GM18508 (cell line): ENCODE measurements at regions not wholly inside any gene's neighbourhood (a gene's known extent, or its start where the extent isn't known, plus 50 kb on each side); places are given as distances from the start of the nearest gene placed in this dataset.

Experiments used
- ATAC-seq: cut with Tn5 transposase; IDR thresholded peaks from one replicate; pipeline ENCODE4 v1.9.1; 2021; ENCODE audit warnings: moderate number of reproducible peaks; ENCODE audit not compliant: insufficient read depth, unreplicated experiment

DNA sequence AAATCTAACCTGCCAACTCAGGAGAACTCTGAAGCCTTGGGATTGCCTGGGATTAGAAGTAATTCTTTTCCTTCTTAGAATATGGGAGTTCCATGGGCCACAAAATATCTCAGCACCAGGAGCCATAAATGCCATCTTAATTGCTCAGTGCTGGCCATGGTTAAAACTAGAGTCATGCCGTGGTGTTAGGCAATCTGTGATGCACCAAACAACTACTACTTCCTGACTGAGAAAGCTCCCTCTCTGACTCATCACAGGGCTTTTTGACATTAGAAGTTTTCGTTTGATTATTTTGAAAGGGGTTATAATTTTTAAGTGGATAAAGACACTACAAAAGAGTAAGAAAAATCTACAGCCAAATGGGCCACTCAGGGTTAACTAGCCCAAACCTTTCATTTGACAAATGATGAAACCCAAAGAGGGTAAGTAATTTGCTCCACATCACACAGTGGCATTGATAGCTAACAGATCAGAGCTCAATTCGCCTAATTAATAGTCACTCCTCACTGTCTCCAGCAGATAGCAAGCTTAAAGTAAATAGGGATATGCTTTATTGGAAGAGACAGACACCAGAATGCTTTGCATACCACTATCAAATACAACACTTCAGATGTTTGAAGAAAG, 377.3 kb downstream of the EMP1 start:
- ATAC-seq, result no peak

DNA sequence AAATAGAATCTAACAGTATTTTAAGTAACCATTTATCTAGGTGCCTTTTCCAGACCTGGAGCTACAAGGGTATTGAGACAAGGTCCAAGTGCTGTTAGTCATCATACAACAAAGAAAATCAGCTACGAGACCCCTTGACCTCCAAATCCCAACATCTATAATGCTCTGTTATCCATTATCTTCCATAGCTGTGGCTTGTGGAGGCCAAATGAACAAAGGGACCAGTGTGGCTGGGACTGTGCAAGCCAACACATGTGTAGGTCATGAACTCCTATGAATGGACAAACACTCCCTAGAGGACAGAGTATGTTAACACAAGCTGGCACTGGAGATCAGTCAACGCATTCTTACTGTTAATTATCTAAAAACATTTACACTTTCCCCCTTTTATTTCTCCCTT, 374.5 kb downstream of the EMP1 start:
- no peak for ATAC-seq

DNA sequence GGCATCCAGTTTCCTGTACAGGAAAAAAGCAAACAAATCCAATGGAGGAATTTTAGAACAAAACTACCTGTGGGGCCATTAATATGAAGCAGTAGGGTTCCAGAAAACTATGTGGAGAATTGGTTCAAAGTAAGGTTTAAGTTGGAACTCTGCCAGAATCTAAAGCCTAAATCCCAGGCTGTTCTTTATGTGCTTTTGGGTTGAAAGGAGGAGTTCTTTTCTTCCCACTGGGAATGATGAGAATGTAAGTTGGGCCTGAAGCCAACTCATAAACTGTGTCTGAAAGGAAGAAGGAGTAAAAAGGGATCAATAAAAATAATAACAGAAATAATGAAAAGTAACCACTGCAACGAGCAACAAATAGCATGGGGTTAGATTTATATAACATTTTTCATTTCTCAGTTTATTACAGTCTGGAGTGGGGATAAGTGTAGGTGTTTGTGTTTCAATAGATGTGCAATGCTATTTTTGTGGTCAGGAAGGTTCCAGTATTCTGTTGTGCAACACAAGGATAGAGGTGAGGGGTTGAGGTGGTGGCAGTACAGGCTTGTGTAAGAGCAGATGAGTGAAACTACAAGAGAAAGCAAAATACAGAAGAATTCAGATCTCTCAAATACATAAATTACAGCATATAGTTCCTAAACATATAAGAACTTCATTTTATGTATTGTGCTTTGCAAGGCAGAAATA, 373.6 kb downstream of the EMP1 start:
- ATAC-seq, result no peak

DNA sequence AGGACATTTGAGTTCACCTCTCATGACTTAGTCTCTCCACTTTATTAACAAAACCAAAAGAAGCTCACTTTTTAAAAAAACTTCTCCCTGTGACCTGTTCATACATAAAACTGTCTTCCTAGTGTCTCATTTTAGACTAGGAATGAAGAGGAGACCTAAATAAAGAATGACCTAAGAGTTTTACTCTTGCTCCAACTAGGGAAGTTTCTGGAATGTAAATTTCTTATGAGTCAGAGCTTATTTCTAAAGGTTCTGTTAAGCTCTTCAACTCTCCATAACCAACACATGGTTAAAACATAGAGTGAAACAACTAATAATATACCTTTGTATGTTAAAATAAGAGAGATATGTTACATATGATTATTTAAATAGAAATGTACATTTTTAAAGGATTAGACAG, 369.8 kb downstream of the EMP1 start:
- no peak for ATAC-seq

DNA sequence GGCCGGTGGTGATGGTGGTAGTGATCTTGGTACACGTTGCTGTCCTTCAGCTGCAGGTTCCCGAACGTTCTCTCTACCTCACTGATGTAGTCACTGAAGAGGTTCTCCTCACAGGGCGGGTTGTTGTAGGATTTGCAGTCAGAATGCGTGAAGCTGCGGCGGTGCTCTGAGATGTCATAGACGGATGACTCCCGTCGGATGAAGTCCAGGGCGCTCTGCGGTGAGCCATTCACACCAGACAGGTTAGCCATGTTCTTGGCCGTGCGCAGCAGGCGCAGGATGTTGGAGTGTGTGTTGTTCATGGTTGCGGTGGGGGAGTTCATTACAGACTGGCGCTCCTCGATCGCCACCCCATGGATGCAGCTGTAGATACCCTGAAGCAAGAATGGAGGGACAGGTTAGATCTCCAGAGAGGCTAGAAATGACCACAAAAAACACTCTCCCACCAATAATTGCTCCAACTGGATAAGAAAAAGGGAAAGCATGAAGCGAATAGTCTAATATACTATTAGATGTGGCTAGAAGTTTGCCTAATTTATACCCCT, 367.8 kb downstream of the EMP1 start:
- ATAC-seq, result no peak

DNA sequence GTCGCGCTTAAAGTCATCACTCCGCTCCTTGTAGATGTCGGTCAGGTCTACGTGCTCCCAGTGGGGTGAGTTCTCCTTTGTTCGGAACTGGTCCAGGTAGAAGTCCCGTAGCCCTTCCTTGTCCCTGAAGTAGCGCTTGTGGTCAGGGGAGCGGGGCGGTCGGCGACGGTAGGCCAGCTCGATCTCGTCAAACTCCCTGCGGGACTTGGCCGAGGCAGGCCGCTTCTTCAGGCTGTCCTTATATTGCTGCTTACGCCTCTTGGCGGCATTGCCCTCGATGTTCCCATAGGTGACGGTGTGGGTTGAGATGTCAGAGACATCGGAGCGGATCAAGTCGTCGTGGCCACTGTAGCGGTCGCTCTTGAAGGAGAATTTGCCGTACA, 367.2 kb downstream of the EMP1 start:
- no peak for ATAC-seq

DNA sequence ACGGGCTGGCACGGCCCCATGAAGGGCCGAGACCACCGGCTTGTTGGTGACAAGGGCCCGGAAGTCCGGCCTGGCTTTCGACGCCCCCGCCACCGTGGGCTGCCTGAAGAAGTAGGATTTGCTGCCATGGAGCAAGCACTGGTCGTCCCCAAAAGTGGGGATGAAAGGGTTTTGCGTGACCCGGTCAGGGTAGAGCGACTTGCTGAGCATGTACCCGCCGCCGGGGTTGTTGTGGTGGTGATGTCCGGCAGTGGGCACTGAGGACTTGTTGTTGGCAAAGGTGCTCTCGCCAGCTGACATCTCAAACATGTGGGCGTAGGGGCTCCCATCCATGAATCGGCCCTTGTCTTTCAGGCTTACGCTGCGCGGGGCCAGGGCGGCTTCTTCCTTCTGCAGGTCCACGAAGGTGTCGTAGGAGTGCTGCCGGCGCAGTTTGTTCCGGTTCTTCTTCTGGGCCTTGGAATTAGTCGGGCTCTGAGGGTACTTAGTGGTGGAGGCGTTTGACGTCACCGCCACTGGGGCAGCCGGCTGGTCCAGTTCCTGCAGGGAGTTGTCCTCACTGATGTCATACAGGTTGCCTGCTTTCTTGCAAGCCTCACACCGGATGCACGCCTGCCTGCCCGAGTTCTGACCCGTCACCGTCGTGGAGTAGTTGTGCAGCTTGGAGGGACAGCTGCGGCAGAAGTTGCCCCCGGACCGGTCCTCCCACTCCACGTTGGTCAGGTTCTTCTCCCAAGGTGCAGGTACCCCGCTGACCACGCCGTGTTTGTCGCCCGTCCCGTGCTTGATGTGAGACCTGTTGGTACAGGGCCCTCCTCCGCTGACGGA, 366.6 kb downstream of the EMP1 start:
- no peak for ATAC-seq

DNA sequence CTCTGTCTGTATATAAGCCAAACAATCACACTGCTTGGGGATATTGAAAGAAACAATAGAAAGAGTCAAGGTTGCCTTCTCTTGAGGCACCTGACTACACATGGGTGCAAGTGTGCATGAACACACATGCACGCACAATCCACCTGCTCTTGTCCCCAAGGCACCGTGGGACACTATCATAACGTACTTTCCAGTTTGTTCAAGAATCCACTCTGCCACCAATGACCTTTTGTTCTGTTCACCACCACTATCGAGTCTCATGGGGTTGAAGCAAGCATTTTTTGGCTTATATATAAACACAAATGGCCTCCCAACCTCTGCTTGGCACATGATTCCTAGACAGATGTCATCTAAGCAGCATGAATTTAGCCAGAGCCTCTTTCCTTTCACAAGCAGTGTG, 365.4 kb downstream of the EMP1 start:
- no peak for ATAC-seq

DNA sequence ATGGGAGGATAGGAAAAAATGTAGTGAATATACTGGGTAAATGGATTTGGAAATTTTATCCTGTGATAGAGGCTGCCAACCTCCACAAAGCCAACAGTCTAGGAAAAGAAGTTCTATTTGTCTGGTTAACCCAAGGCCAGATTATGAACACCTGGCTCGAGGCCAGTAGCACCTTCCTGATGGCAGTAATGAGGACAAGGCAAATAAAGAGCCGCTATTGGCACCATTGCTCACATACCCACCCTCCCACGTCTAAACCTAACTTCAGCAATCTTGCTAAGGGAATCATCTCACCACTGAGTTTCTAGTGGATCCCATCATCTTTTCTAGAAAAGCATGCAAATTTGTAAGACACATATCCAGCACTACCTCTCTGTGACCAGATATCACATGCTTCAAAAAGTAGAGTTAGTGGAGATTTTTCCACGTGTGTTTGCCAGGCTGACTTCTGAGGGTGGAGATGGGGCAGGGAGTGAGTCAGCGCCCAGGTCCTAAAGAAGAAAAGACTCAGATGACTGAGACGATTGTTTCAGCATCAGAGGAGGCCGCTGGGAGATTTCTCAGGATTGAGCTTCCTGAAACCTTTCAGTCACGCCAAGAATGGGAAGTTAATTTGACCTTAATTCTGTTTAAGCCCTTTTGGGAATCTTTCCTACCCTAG, 362.9 kb downstream of the EMP1 start:
- ATAC-seq, result no peak

DNA sequence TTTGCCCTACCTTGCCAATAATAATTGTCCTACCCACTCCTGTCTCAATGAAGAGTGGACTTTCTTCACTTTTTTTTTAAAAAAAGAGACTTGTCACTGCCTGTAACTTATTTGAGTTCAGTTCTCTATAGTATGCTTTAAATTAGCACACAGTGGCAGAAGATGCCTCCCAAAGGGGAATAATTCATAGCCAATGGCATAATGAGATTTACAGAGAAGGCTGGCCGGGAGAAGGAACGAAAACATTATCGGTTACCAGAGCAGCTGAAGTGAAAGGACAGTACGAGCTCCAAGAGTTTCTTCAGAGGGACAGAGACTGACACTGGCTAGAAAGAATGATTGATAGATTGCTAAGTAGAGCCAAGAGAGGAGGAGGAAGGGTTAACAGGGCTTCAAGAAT, 356.3 kb downstream of the EMP1 start:
- no peak for ATAC-seq

DNA sequence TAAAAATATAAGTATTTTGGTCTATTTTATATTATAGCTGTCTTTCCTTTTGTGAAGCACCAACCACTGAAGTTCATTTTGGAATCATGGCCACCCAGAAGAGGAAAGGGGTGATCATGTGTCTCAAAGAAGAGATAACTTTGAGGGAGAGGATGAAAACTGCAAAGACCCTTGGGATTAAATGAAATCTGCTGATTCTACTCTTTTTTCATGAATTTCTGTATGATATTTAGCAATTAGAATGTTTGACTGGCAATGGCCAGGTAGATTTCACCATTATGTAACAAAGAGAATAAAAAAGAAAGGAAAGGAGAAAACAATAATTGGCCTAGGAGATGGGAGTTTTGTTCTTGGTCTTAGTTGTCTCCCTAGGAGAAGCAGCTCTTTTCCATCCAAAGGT, 350.8 kb downstream of the EMP1 start:
- no peak for ATAC-seq

DNA sequence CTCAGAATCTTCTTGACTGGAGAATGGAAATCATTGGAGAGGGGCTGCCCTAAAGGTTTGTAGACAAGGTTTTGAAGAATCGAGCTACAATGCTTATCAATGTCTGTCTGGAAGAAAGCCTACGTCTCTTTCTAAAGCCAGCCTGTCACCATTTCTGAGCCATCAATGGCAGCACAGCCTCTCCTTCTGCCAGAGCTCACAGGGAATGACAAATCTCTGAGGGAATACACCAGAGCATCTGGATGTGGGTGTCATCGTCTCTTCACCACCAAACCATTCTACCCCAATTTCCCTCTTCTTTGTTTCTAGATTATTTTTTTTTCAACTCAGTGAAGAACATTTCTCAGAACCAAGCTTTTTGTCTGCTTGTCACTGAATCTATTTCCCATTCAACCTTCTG, 349.7 kb downstream of the EMP1 start:
- ATAC-seq, result no peak

DNA sequence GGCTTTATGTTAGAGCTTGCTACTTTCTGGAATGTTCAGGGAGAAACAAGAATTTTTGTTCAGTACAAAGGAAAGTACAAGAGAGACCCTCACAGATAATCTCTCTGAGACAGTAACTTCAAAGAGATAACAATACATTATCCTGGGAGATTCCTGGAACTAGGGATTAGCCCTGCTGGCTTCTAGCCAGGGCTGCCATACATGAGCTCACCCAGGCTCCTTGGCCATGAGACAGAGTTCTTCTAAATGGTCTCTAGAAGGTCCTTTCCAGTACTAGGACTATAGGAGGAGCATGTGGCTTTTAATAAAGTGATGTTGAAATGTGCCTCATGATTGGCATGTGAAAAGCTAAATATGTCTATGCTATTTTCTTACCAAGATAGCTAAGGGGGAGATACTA, 342.5 kb downstream of the EMP1 start:
- no peak for ATAC-seq

DNA sequence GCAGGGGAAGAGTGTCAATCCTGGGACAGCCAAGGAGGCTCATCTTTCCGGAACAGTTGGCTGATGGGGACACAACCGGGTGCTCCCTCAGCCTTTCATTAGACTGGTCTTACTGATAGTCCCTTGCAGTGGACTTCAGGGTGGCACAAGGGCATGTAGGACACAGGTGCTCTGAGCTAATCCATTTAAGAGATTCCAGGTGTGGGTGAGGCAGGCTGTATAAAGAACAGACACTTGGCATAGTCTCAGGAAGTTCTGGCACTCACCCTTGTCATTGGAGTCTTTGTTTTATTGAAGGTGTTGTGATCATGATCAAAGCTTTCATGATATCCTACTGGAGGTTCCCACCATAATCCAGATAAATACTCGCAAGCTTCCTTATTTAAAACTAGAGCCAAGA, 341.6 kb downstream of the EMP1 start:
- no peak for ATAC-seq

DNA sequence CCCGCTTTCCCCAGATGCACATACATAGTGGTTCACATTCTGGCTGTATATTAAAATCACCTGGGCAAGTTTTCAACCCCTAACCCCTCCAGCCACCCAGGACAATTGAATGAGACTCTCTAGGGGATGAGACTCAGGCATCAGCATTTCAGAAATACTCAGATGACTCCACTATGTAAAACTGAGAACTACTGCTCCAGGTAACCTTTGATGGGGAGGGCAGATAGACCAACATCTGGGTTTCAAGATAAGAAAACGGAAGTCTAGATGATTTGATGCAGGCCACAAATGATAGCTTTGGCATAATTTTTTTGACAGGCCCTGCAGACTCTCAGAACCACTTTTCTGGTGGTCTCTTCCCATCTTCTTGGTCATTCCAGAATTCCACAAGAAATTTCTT, 341.1 kb downstream of the EMP1 start:
- no peak for ATAC-seq

DNA sequence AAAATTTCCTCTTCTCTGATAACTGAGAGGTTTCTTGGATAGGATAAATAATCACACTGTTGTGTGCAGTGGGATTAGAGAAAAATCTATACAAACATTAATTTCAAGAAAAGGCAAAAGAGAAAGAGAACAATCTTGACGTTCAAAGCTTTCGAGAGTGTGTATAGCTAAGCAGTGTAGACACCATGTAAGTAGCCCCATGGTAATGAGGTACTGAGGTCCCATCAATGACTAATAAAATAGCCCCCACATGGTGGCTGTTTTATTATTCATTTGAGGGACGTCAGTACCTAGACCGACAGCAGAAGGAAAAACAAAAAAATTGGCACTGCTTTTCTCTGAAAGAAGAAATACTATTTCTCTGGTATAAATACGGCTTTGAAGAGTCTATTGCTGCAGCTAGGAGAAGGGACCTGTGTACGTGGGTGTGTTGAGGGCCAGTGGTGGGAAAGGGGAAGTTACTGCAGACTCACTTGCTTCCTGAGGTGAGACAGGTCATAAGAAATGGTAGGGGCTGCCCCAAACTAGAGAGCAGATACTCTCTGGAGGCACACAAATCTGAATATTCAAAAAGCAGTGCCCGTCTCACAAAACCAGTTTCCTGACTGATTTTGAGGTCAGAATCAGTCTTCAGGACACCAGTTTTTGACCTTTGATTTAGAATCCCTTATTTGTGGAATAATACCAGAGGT, 339.8 kb downstream of the EMP1 start:
- ATAC-seq, result peak; percentile 95

DNA sequence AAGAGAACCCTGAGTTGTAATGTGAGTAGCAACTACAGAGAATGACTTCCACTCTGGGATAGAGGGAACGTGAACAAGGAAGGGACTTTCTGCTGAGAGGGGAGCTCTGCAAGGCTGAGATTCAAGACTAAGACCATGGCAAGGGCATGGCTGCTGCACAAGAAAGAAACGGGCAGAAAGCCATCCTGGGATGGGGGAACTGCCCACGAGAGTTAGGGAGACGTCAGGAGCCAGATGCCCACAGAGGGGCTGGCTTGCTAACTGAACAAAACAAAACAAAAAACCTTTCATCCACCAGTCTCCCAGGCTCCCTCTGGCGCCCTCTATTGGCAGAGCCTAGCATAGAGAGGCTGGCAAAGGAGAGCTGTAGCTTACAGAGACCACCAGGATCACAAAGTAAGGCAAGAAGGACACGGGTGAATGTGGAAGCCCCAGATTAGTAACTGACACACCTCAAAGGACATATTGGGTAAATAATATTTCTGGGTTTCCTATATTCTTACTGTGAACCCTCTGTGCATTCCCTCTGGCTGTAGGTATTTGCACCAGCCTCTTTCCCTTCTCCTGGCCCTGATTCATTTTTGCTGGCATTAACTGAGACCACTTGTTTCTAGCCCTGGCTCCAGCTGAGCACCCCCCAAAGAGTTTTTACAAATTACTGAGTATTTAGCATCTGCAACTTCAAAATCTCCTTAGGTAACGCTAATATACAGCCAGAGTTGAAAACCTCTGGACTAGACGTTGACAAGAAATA, 338.3 kb downstream of the EMP1 start:
- no peak for ATAC-seq

DNA sequence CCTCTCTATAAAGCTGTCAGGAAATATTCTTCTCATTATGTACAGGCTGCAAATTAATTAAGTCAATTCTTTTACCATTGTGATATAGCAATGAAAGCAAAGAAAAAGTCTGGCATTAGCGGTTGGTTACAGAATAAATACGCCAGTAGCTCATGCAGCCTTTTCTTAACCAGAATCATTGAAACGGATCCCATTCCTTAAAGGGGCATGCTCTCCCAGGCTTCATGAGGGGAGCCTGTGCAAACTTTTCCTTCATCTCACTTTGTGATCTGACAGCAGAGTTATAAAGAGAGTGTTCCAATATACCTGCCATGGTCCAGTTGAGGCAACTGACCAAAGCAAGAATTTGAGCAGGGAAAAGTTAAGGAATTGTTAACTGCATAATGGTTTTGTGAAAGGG, 337.7 kb downstream of the EMP1 start:
- ATAC-seq, result no peak

DNA sequence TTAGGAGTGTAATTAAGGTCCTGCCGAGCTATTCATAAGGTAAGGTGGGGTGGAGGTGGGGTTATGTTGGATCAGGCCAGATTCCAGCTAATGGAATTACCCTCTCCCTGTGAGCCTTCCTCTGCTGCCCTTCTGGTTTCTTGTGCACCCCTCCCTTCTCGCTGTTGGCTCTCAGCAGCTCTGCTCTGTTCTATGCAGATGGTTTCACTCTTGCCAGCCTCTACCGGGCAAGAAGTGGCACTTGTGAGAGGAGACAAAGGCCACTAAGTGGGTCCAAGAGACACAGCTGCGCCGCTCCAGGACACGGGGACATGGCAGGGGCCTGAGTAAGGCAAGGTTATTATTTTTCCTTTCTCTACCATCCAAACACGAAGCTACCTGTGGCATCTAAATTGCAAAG, 334.4 kb downstream of the EMP1 start:
- no peak for ATAC-seq
